Thoracic aorta (tissue), 2 donors: ENCODE measurements at regions not wholly inside any gene's neighbourhood (a gene's known extent, or its start where the extent isn't known, plus 50 kb on each side); places are given as distances from the start of the nearest gene placed in this dataset.
A peak's percentile ranks its signal among the peaks of the same experiment; 100 is the strongest.

Experiments used
- ATAC-seq: fragments of 150-250 bp; one replicate; pipeline ENCODE4 v1.8.0; 2017; ENCODE audit warnings: low read depth; ENCODE audit not compliant: insufficient number of reproducible peaks, low FRiP score
- DNase-seq: peaks from one replicate; pipeline ENCODE4 v3.0.0-alpha.2; 2020; ENCODE audit warnings: low spot score
- H3K27ac ChIP-seq, 2 donors: fragments of 200-600 bp; sonication (generic); 1 replicate in 1 of 2; 2 replicates in 1 of 2; pipeline ENCODE4 v1.5.1; 2016; ENCODE audit warnings: mild to moderate bottlenecking in 2 of 2, moderate library complexity in 2 of 2
- H3K27me3 ChIP-seq: fragments of 200-600 bp; sonication (generic); replicated peaks from 2 replicates; pipeline ENCODE4 v1.6.0; 2016; ENCODE audit warnings: mild to moderate bottlenecking; ENCODE audit not compliant: insufficient read depth
- H3K36me3 ChIP-seq: fragments of 200-600 bp; sonication (generic); one replicate; pipeline ENCODE4 v1.5.1; 2016
- H3K4me1 ChIP-seq, 2 donors: fragments of 200-600 bp; sonication (generic); 1 replicate in 1 of 2; 2 replicates in 1 of 2; pipeline versions ENCODE4 v1.5.1 to v1.6.0; 2016; ENCODE audit warnings: low read depth in 2 of 2, mild to moderate bottlenecking in 1 of 2; ENCODE audit not compliant: control insufficient read depth in 1 of 2
- H3K4me3 ChIP-seq: fragments of 200-600 bp; sonication (generic); 2 replicates; pipeline ENCODE4 v1.5.1; 2016; ENCODE audit warnings: mild to moderate bottlenecking
- H3K9me3 ChIP-seq: fragments of 200-600 bp; sonication (generic); 2 replicates; pipeline ENCODE4 v1.5.1; 2016
- TF ChIP-seq, protein P1 (sequence below): fragments of 200-600 bp; sonication (generic); IDR thresholded peaks from one replicate; pipeline ENCODE4 v1.5.1; 2019; ENCODE audit warnings: antibody characterized with exemption

GRCh38 chr15:25501828-25502446, 63.1 kb upstream of the UBE3A start:
- Histone ChIP-seq H3K27ac (peak overlapping the region in 1 of 2 donors; percentile 4), H3K4me1 (peaks cover 0 to 9% of the 10 kb centered on the region in 2 donors), H3K27me3 (no peaks in the 10 kb centered on the region), H3K36me3 (no peaks in the 10 kb centered on the region), H3K9me3 (no peaks in the 10 kb centered on the region), H3K4me3 (peak overlapping the region; percentile 45)
- TF ChIP-seq, protein P1, sequence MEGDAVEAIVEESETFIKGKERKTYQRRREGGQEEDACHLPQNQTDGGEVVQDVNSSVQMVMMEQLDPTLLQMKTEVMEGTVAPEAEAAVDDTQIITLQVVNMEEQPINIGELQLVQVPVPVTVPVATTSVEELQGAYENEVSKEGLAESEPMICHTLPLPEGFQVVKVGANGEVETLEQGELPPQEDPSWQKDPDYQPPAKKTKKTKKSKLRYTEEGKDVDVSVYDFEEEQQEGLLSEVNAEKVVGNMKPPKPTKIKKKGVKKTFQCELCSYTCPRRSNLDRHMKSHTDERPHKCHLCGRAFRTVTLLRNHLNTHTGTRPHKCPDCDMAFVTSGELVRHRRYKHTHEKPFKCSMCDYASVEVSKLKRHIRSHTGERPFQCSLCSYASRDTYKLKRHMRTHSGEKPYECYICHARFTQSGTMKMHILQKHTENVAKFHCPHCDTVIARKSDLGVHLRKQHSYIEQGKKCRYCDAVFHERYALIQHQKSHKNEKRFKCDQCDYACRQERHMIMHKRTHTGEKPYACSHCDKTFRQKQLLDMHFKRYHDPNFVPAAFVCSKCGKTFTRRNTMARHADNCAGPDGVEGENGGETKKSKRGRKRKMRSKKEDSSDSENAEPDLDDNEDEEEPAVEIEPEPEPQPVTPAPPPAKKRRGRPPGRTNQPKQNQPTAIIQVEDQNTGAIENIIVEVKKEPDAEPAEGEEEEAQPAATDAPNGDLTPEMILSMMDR: peak; percentile 62
- DNase-seq (no peak), ATAC-seq (no peak)

- TF ChIP-seq, protein P1: no peak
- Histone ChIP-seq H3K4me3 (no peak overlapping the region), H3K27ac (no peak overlapping the region), H3K9me3 (no peaks in the 10 kb centered on the region), H3K36me3 (no peaks in the 10 kb centered on the region), H3K27me3 (no peaks in the 10 kb centered on the region), H3K4me1 (peaks cover 0 to 9% of the 10 kb centered on the region in 2 donors)
- DNase-seq: no peak
- no peak for ATAC-seq
Observed at GRCh38 chr15:25498835-25499234, 60.0 kb upstream of the UBE3A start.

- no peaks in the 10 kb centered on the region for H3K36me3 ChIP-seq
- TF ChIP-seq, protein P1: no peak
- DNase-seq (no peak), ATAC-seq (no peak)
- H3K27ac ChIP-seq: no peak overlapping the region
- H3K9me3 ChIP-seq: no peaks in the 10 kb centered on the region
- H3K27me3 ChIP-seq: no peaks in the 10 kb centered on the region
- no peak overlapping the region for H3K4me3 ChIP-seq
- peaks cover 0 to 9% of the 10 kb centered on the region in 2 donors for H3K4me1 ChIP-seq
Observed at GRCh38 chr15:25497934-25498333, 59.1 kb upstream of the UBE3A start.

- DNase-seq (no peak), ATAC-seq (no peak)
- Histone ChIP-seq H3K27me3 (no peaks in the 10 kb centered on the region), H3K9me3 (peaks cover 26% of the 10 kb centered on the region), H3K27ac (no peak overlapping the region), H3K4me3 (no peak overlapping the region), H3K36me3 (no peaks in the 10 kb centered on the region), H3K4me1 (no peaks in the 10 kb centered on the region)
- TF ChIP-seq, protein P1: no peak
Observed at GRCh38 chr15:25493823-25494526, 55.2 kb upstream of the UBE3A start.

DNA sequence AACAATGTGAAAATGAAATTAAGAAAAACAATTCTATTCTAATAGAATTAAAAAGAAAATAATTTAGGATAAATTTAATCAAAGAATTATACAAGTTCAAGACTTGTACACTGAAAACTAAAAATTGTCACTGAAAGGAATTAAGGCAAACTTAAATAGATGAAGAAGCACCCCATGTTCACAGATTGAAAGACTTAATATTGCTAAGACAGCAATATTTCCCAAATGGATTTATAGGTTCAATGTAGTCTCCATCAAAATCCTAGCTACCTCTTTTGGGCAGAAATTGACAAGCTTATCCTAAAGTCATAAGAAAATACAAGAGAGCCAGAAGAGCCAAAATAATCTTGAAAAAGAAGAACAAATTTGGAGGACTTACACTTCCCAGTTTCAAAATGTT, 53.5 kb upstream of the UBE3A start:
- no peak for DNase-seq
- Histone ChIP-seq H3K4me1 (no peaks in the 10 kb centered on the region), H3K4me3 (no peak overlapping the region), H3K36me3 (no peaks in the 10 kb centered on the region), H3K27ac (no peak overlapping the region), H3K9me3 (peaks cover 32% of the 10 kb centered on the region), H3K27me3 (no peaks in the 10 kb centered on the region)
- no peak for ATAC-seq
- TF ChIP-seq, protein P1: no peak
